DOHH2 (cell line): ENCODE measurements at regions not wholly inside any gene's neighbourhood (a gene's known extent, or its start where the extent isn't known, plus 50 kb on each side); places are given as distances from the start of the nearest gene placed in this dataset.

ENCODE experiments used
- EZH2phosphoT487 ChIP-seq: fragments of 200-600 bp; sonication (generic); IDR thresholded peaks from 2 replicates; pipeline ENCODE4 v1.6.1; 2017; ENCODE audit warnings: borderline replicate concordance, mild to moderate bottlenecking, antibody characterized with exemption, low read length, moderate library complexity, mixed read lengths
- TF ChIP-seq, protein P1 (sequence below): fragments of 200-600 bp; sonication (generic); IDR thresholded peaks from one replicate; pipeline ENCODE4 v1.5.1; 2014; ENCODE audit warnings: antibody characterized with exemption, mild to moderate bottlenecking, low read depth, low read length; ENCODE audit not compliant: poor library complexity, severe bottlenecking

- TF ChIP-seq, protein P1, sequence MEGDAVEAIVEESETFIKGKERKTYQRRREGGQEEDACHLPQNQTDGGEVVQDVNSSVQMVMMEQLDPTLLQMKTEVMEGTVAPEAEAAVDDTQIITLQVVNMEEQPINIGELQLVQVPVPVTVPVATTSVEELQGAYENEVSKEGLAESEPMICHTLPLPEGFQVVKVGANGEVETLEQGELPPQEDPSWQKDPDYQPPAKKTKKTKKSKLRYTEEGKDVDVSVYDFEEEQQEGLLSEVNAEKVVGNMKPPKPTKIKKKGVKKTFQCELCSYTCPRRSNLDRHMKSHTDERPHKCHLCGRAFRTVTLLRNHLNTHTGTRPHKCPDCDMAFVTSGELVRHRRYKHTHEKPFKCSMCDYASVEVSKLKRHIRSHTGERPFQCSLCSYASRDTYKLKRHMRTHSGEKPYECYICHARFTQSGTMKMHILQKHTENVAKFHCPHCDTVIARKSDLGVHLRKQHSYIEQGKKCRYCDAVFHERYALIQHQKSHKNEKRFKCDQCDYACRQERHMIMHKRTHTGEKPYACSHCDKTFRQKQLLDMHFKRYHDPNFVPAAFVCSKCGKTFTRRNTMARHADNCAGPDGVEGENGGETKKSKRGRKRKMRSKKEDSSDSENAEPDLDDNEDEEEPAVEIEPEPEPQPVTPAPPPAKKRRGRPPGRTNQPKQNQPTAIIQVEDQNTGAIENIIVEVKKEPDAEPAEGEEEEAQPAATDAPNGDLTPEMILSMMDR = no peak
- TF ChIP-seq EZH2phosphoT487 = no peak
Observed at GRCh38 chr5:130796902-130797301, 368.2 kb downstream of the HINT1 start.
